22Rv1 (cell line): ENCODE measurements at regions not wholly inside any gene's neighbourhood (a gene's known extent, or its start where the extent isn't known, plus 50 kb on each side); places are given as distances from the start of the nearest gene placed in this dataset.

ENCODE experiments used
- CTCF ChIP-seq: fragments of 450-650 bp; IDR thresholded peaks from 2 replicates; pipeline ENCODE4 v1.5.1; 2017; ENCODE audit warnings: mild to moderate bottlenecking
- ZFX ChIP-seq: fragments of 450-650 bp; IDR thresholded peaks from 2 replicates; pipeline ENCODE4 v1.6.1; 2017; ENCODE audit warnings: antibody characterized with exemption, borderline replicate concordance

- TF ChIP-seq CTCF (no peak), ZFX (no peak)
Observed at GRCh38 chr12:115001571-115002180, 317.7 kb upstream of the TBX3 start.
